OCI-LY3 (cell line): ENCODE measurements at regions not wholly inside any gene's neighbourhood (a gene's known extent, or its start where the extent isn't known, plus 50 kb on each side); places are given as distances from the start of the nearest gene placed in this dataset.

Experiments used
- H2AFZ ChIP-seq: fragments of 200-600, 300-600 bp; shearing (Covaris generic); 2 replicates; pipeline ENCODE4 v1.6.0; 2014; ENCODE audit warnings: antibody characterized with exemption, low read depth, low read length
- H3K27ac ChIP-seq: fragments of 200-600, 300-600 bp; sonication (generic); 2 replicates; pipeline ENCODE4 v1.5.1; 2014; ENCODE audit warnings: mild to moderate bottlenecking, low read length, moderate library complexity, mixed read lengths
- H3K27me3 ChIP-seq: fragments of 200-600, 300-600 bp; sonication (generic); 2 replicates; pipeline ENCODE4 v1.6.1; 2014; ENCODE audit warnings: low read depth, low read length, mixed read lengths
- H3K36me3 ChIP-seq: fragments of 200-600, 300-600 bp; sonication (generic); replicated peaks from 2 replicates; pipeline ENCODE3; 2014; ENCODE audit warnings: low read depth, low read length, mixed read lengths
- H3K4me1 ChIP-seq: fragments of 300-600, 200-600 bp; sonication (generic); 2 replicates; pipeline ENCODE4 v1.6.1; 2014; ENCODE audit warnings: low read length, mixed read lengths
- H3K4me2 ChIP-seq: fragments of 200-600, 300-600 bp; sonication (generic); 2 replicates; pipeline ENCODE4 v1.6.1; 2014; ENCODE audit warnings: low read length, mixed read lengths
- H3K4me3 ChIP-seq: fragments of 300-600, 200-600 bp; sonication (generic); 2 replicates; pipeline ENCODE4 v1.5.1; 2014; ENCODE audit warnings: antibody characterized with exemption, mild to moderate bottlenecking, low read length, moderate library complexity
- H3K79me2 ChIP-seq: fragments of 300-600, 200-600 bp; shearing (Covaris generic); 2 replicates; pipeline ENCODE4 v1.6.1; 2014; ENCODE audit warnings: mild to moderate bottlenecking, low read length, mixed read lengths
- H3K9ac ChIP-seq: fragments of 300-600, 200-600 bp; shearing (Covaris generic); 2 replicates; pipeline ENCODE4 v1.6.0; 2014; ENCODE audit warnings: mild to moderate bottlenecking, low read length, moderate library complexity
- H3K9me3 ChIP-seq: fragments of 200-600, 300-600 bp; shearing (Covaris generic); 2 replicates; pipeline ENCODE4 v1.6.1; 2014; ENCODE audit warnings: low read length, mixed read lengths; ENCODE audit not compliant: insufficient read depth
- H4K20me1 ChIP-seq: fragments of 200-600, 300-600 bp; sonication (generic); 2 replicates; pipeline ENCODE4 v1.6.1; 2016; ENCODE audit warnings: low read length, mixed read lengths; ENCODE audit not compliant: insufficient read depth
- EZH2phosphoT487 ChIP-seq: fragments of 200-600 bp; shearing (Covaris generic); IDR thresholded peaks from 2 replicates; pipeline ENCODE4 v1.6.1; 2018; ENCODE audit warnings: antibody characterized with exemption, mixed run types, low read depth
- TF ChIP-seq, protein P1 (sequence below): fragments of 200-600, 300-600 bp; sonication (generic); IDR thresholded peaks from 2 replicates; pipeline ENCODE4 v1.5.1; 2014; ENCODE audit warnings: antibody characterized with exemption, low read length, low read depth

DNA sequence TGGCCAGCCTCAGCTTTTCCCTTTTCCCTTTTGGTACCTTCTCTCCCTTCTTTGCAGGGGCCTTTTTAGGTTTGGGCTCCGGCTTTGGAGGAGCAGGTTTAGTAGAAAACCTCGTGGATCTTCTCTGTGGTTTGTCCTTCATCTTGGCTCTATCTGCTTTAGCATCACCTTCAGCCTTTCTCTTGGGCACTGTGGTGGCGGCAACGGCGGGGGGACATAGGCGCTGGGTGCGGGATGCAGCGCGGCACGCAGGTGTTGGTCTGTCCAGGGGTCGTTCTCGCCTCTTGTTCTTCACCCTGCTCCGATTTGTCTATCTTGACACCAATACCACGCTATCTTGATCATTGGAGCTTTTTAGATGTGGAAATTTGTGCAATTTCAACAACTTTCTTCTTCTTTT is 64.5 kb upstream of the SMAD3 start:
- Histone ChIP-seq H3K27me3 (peaks cover 6% of the 10 kb centered on the region), H3K9ac (no peak overlapping the region), H3K36me3 (no peaks in the 10 kb centered on the region), H3K9me3 (peaks cover 7% of the 10 kb centered on the region; the same call in 1 of the 2 replicates), H3K4me1 (peaks cover 45% of the 10 kb centered on the region), H3K4me3 (no peak overlapping the region), H2AFZ (no peak overlapping the region), H3K79me2 (no peaks in the 10 kb centered on the region), H3K27ac (no peak overlapping the region), H4K20me1 (no peaks in the 10 kb centered on the region), H3K4me2 (no peak overlapping the region)
- TF ChIP-seq, protein P1, sequence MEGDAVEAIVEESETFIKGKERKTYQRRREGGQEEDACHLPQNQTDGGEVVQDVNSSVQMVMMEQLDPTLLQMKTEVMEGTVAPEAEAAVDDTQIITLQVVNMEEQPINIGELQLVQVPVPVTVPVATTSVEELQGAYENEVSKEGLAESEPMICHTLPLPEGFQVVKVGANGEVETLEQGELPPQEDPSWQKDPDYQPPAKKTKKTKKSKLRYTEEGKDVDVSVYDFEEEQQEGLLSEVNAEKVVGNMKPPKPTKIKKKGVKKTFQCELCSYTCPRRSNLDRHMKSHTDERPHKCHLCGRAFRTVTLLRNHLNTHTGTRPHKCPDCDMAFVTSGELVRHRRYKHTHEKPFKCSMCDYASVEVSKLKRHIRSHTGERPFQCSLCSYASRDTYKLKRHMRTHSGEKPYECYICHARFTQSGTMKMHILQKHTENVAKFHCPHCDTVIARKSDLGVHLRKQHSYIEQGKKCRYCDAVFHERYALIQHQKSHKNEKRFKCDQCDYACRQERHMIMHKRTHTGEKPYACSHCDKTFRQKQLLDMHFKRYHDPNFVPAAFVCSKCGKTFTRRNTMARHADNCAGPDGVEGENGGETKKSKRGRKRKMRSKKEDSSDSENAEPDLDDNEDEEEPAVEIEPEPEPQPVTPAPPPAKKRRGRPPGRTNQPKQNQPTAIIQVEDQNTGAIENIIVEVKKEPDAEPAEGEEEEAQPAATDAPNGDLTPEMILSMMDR, result no peak
- no peak for TF ChIP-seq EZH2phosphoT487

DNA sequence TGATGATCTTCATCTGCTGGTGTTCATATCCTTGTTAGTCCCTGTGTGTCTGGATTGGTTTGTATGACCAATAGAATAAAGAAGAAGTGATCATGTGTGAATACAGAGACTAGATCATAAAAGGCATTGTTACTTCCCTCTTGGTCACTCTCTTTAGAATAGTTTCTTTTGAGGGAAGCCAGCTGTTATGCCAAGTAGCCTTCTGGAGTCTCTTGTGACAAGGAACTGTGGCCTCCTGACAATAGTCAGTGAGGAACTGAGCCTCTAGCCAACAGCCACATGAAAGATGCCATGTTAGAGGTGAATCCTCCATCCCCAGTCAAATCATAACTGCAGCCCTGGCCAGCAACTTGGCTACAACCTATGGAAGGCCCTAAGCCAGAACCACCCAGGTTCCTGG is 63.0 kb upstream of the SMAD3 start:
- Histone ChIP-seq H3K9ac (no peak overlapping the region), H3K4me3 (no peak overlapping the region), H3K4me1 (peaks cover 45% of the 10 kb centered on the region), H3K27ac (no peak overlapping the region), H2AFZ (no peak overlapping the region), H3K79me2 (no peaks in the 10 kb centered on the region), H3K4me2 (no peak overlapping the region), H3K9me3 (peaks cover 7% of the 10 kb centered on the region; the same call in 1 of the 2 replicates), H3K27me3 (peaks cover 17% of the 10 kb centered on the region), H4K20me1 (no peaks in the 10 kb centered on the region), H3K36me3 (no peaks in the 10 kb centered on the region)
- TF ChIP-seq, protein P1, result no peak
- no peak for TF ChIP-seq EZH2phosphoT487

DNA sequence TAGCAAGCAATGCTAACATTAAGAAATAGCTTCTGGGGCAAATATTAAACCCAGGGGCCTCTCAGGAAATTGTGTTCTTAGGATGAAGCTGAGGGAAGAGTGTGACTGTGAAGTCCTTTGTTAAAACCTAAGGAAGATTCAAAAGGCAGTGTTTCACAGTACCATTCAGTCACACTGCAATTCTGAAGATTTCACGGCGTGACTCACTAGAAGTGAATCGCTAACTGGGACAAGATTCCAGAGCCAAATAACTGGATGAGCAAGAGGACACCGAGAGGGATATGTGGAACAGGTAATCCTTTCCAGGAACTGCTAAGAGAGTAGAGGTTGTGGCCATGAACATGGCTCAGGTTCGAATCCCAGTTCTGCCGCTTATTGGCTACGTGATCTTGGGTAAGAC is 61.8 kb upstream of the SMAD3 start:
- peaks cover 45% of the 10 kb centered on the region for H3K4me1 ChIP-seq
- no peaks in the 10 kb centered on the region for H3K79me2 ChIP-seq
- H3K27me3 ChIP-seq, result peaks cover 22% of the 10 kb centered on the region
- no peak overlapping the region for H3K9ac ChIP-seq
- no peaks in the 10 kb centered on the region for H3K36me3 ChIP-seq
- H2AFZ ChIP-seq, result no peak overlapping the region
- H3K27ac ChIP-seq, result no peak overlapping the region
- no peak overlapping the region for H3K4me3 ChIP-seq
- no peaks in the 10 kb centered on the region for H4K20me1 ChIP-seq
- TF ChIP-seq, protein P1, result no peak
- no peak for TF ChIP-seq EZH2phosphoT487
- H3K4me2 ChIP-seq, result peak overlapping the region; percentile 77
- peaks cover 7% of the 10 kb centered on the region; the same call in 1 of the 2 replicates for H3K9me3 ChIP-seq

DNA sequence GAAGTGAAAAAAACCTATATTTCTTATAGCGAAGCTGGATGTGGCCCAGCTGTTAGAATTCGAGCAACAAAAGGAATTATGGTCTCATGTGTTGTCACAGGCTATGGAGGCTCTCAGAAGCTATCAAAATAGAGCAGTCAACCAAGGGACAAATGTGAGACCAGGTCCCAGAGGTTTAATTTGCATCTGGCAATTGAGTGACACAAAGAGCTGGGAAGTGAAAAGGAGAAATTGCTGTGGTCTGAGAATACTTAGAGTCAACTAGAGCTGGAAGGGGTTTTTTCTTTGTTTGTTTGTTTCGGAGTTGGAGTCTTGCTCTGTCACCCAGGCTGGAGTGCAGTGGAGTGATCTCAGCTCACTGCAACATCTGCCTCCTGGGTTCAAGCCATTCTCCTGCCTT is 61.3 kb upstream of the SMAD3 start:
- TF ChIP-seq, protein P1, result no peak
- TF ChIP-seq EZH2phosphoT487, result no peak
- Histone ChIP-seq H3K79me2 (no peaks in the 10 kb centered on the region), H3K4me2 (peak overlapping the region; percentile 77), H3K27ac (0 out of 2 replicates have a peak overlapping the region, but pooled peaks have one; percentile 21), H3K36me3 (no peaks in the 10 kb centered on the region), H3K27me3 (peaks cover 22% of the 10 kb centered on the region), H2AFZ (no peak overlapping the region), H3K9ac (no peak overlapping the region), H4K20me1 (no peaks in the 10 kb centered on the region), H3K4me1 (peaks cover 41% of the 10 kb centered on the region), H3K4me3 (peak overlapping the region; percentile 48), H3K9me3 (peaks cover 4% of the 10 kb centered on the region; the same call in 1 of the 2 replicates)
